Neural progenitor cell (in vitro differentiated cells): ENCODE measurements at regions not wholly inside any gene's neighbourhood (a gene's known extent, or its start where the extent isn't known, plus 50 kb on each side); places are given as distances from the start of the nearest gene placed in this dataset.

Experiments
- EZH2 ChIP-seq: fragments of 200-600 bp; sonication (generic); IDR thresholded peaks from 2 replicates; pipeline ENCODE4 v1.6.1; 2017; ENCODE audit warnings: antibody characterized with exemption, mild to moderate bottlenecking, moderate library complexity
- EZH2phosphoT487 ChIP-seq: fragments of 200-600 bp; sonication (generic); IDR thresholded peaks from 2 replicates; pipeline ENCODE4 v1.6.1; 2017; ENCODE audit warnings: antibody characterized with exemption
- TF ChIP-seq, protein P1 (sequence below): fragments of 200-600 bp; sonication (generic); IDR thresholded peaks from 2 replicates; pipeline ENCODE4 v1.5.1; 2017; ENCODE audit warnings: antibody characterized with exemption, mild to moderate bottlenecking

- TF ChIP-seq, protein P1, sequence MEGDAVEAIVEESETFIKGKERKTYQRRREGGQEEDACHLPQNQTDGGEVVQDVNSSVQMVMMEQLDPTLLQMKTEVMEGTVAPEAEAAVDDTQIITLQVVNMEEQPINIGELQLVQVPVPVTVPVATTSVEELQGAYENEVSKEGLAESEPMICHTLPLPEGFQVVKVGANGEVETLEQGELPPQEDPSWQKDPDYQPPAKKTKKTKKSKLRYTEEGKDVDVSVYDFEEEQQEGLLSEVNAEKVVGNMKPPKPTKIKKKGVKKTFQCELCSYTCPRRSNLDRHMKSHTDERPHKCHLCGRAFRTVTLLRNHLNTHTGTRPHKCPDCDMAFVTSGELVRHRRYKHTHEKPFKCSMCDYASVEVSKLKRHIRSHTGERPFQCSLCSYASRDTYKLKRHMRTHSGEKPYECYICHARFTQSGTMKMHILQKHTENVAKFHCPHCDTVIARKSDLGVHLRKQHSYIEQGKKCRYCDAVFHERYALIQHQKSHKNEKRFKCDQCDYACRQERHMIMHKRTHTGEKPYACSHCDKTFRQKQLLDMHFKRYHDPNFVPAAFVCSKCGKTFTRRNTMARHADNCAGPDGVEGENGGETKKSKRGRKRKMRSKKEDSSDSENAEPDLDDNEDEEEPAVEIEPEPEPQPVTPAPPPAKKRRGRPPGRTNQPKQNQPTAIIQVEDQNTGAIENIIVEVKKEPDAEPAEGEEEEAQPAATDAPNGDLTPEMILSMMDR: no peak
- TF ChIP-seq EZH2 (no peak), EZH2phosphoT487 (no peak)
Measured at GRCh38 chr3:65110661-65111060, 422.9 kb upstream of the ADAMTS9 start.
